Nucleus accumbens (tissue), 56 donors: ENCODE measurements at regions not wholly inside any gene's neighbourhood (a gene's known extent, or its start where the extent isn't known, plus 50 kb on each side); places are given as distances from the start of the nearest gene placed in this dataset.

Experiments
- DNase-seq, 56 donors: peaks; one replicate each; lab custom pipeline; 2025; lab: John Stamatoyannopoulos, UW

- no peak for DNase-seq
These were observed 59.7 kb upstream of the KL start for GRCh38 chr13:32956595-32956933.

GRCh38 chr13:32960626-32961025 lies 55.6 kb upstream of the KL start:
- no peak for DNase-seq

GRCh38 chr13:32961724-32962123 lies 54.5 kb upstream of the KL start:
- no peak for DNase-seq

- no peak for DNase-seq
These were observed 53.9 kb upstream of the KL start for GRCh38 chr13:32962342-32962741.

- no peak for DNase-seq
These were observed 51.2 kb upstream of the KL start for GRCh38 chr13:32964987-32965386.
